Activated naive CD4-positive, alpha-beta T cell treated with anti-CD3 and anti-CD28 coated beads for 36 hours (primary cell): ENCODE measurements at regions not wholly inside any gene's neighbourhood (a gene's known extent, or its start where the extent isn't known, plus 50 kb on each side); places are given as distances from the start of the nearest gene placed in this dataset.

Experiments used
- CTCF ChIA-PET: fragments of 350-600 bp; sonication (Branson Sonifier 250); formaldehyde crosslinking; loops from one replicate; lab custom pipeline; 2021; ENCODE audit warnings: antibody characterized with exemption; lab: Charles Lee
- DNase-seq: peaks from one replicate; pipeline ENCODE4 v3.0.0-alpha.2; 2020
- H3K27ac Mint-ChIP-seq: one replicate; pipeline ENCODE4 v1.8.0; 2021; ENCODE audit warnings: mild to moderate bottlenecking, mixed read lengths
- H3K27me3 Mint-ChIP-seq: one replicate; pipeline ENCODE4 v1.8.0; 2021; ENCODE audit warnings: low read depth, mixed read lengths
- H3K36me3 Mint-ChIP-seq: one replicate; pipeline ENCODE4 v1.8.0; 2021; ENCODE audit warnings: low read depth, mixed read lengths
- H3K4me1 Mint-ChIP-seq: one replicate; pipeline ENCODE4 v1.8.0; 2021; ENCODE audit warnings: low read depth, mixed read lengths
- H3K4me3 Mint-ChIP-seq: one replicate; pipeline ENCODE4 v1.8.0; 2021; ENCODE audit warnings: mild to moderate bottlenecking, moderate library complexity, mixed read lengths
- H3K9me3 Mint-ChIP-seq: one replicate; pipeline ENCODE4 v1.8.0; 2021; ENCODE audit warnings: mixed read lengths
- intact Hi-C: fragments of 100-400 bp; cut with micrococcal nuclease; formaldehyde crosslinking; loops from one replicate; pipeline ENCODE4 v1.15.1; 2023

GRCh38 chr13:62040806-62041205 lies 625.2 kb upstream of the PCDH20 start:
- intact Hi-C loops, result no loop called here
- no peak for DNase-seq
- CTCF ChIA-PET, result no interaction called here
- Mint-ChIP-seq H3K27me3 (no peaks in the 10 kb centered on the region), H3K9me3 (peaks cover 2% of the 10 kb centered on the region), H3K36me3 (no peaks in the 10 kb centered on the region), H3K4me1 (no peaks in the 10 kb centered on the region), H3K27ac (no peak overlapping the region), H3K4me3 (no peak overlapping the region)

GRCh38 chr13:62040078-62040477 lies 624.4 kb upstream of the PCDH20 start:
- no peaks in the 10 kb centered on the region for H3K27me3 Mint-ChIP-seq
- peaks cover 2% of the 10 kb centered on the region for H3K9me3 Mint-ChIP-seq
- H3K36me3 Mint-ChIP-seq, result no peaks in the 10 kb centered on the region
- no peaks in the 10 kb centered on the region for H3K4me1 Mint-ChIP-seq
- intact Hi-C loops, result no loop called here
- CTCF ChIA-PET, result no interaction called here
- no peak overlapping the region for H3K4me3 Mint-ChIP-seq
- DNase-seq, result no peak
- H3K27ac Mint-ChIP-seq, result no peak overlapping the region

- DNase-seq, result no peak
- CTCF ChIA-PET, result no interaction called here
- H3K36me3 Mint-ChIP-seq, result no peaks in the 10 kb centered on the region
- no peak overlapping the region for H3K27ac Mint-ChIP-seq
- intact Hi-C loops, result no loop called here
- H3K4me3 Mint-ChIP-seq, result no peak overlapping the region
- peaks cover 2% of the 10 kb centered on the region for H3K9me3 Mint-ChIP-seq
- H3K4me1 Mint-ChIP-seq, result no peaks in the 10 kb centered on the region
- no peaks in the 10 kb centered on the region for H3K27me3 Mint-ChIP-seq
Observed at GRCh38 chr13:62038214-62038613, 622.6 kb upstream of the PCDH20 start.

GRCh38 chr13:62035981-62036380 lies 620.3 kb upstream of the PCDH20 start:
- Mint-ChIP-seq H3K27me3 (no peaks in the 10 kb centered on the region), H3K9me3 (peaks cover 5% of the 10 kb centered on the region), H3K4me1 (no peaks in the 10 kb centered on the region), H3K4me3 (no peak overlapping the region), H3K27ac (no peak overlapping the region), H3K36me3 (no peaks in the 10 kb centered on the region)
- DNase-seq, result no peak
- CTCF ChIA-PET, result no interaction called here
- intact Hi-C loops, result no loop called here

GRCh38 chr13:62033934-62034333 lies 618.3 kb upstream of the PCDH20 start:
- H3K27ac Mint-ChIP-seq, result no peak overlapping the region
- peaks cover 3% of the 10 kb centered on the region for H3K9me3 Mint-ChIP-seq
- CTCF ChIA-PET, result no interaction called here
- no peaks in the 10 kb centered on the region for H3K4me1 Mint-ChIP-seq
- DNase-seq, result no peak
- no peaks in the 10 kb centered on the region for H3K36me3 Mint-ChIP-seq
- no peaks in the 10 kb centered on the region for H3K27me3 Mint-ChIP-seq
- H3K4me3 Mint-ChIP-seq, result no peak overlapping the region
- intact Hi-C loops, result no loop called here

GRCh38 chr13:62022369-62022768 lies 606.7 kb upstream of the PCDH20 start:
- Mint-ChIP-seq H3K9me3 (no peaks in the 10 kb centered on the region), H3K4me3 (no peak overlapping the region), H3K27ac (no peak overlapping the region), H3K27me3 (no peaks in the 10 kb centered on the region), H3K36me3 (no peaks in the 10 kb centered on the region), H3K4me1 (no peaks in the 10 kb centered on the region)
- DNase-seq, result no peak
- intact Hi-C loops, result no loop called here
- CTCF ChIA-PET, result interaction anchor here (0.7 kb wide), 1 partner anchor 881 kb away, joined by 3 read pairs; no protein-coding TSS in a partner anchor

- CTCF ChIA-PET, result no interaction called here
- DNase-seq, result no peak
- intact Hi-C loops, result no loop called here
Observed at GRCh38 chr13:62019858-62020257, 604.2 kb upstream of the PCDH20 start.

GRCh38 chr13:62014299-62014698 lies 598.6 kb upstream of the PCDH20 start:
- H3K27ac Mint-ChIP-seq, result no peak overlapping the region
- intact Hi-C loops, result no loop called here
- no peaks in the 10 kb centered on the region for H3K27me3 Mint-ChIP-seq
- no peak for DNase-seq
- no peak overlapping the region for H3K4me3 Mint-ChIP-seq
- no peaks in the 10 kb centered on the region for H3K4me1 Mint-ChIP-seq
- no peaks in the 10 kb centered on the region for H3K9me3 Mint-ChIP-seq
- no peaks in the 10 kb centered on the region for H3K36me3 Mint-ChIP-seq
- CTCF ChIA-PET, result no interaction called here

More at GRCh38 chr13:62019858-62020257, 604.2 kb upstream of the PCDH20 start:
- H3K36me3 Mint-ChIP-seq, result no peaks in the 10 kb centered on the region
- no peak overlapping the region for H3K4me3 Mint-ChIP-seq
- no peaks in the 10 kb centered on the region for H3K27me3 Mint-ChIP-seq
- no peaks in the 10 kb centered on the region for H3K4me1 Mint-ChIP-seq
- no peak overlapping the region for H3K27ac Mint-ChIP-seq
- H3K9me3 Mint-ChIP-seq, result no peaks in the 10 kb centered on the region

GRCh38 chr13:62003452-62003851 lies 587.8 kb upstream of the PCDH20 start:
- CTCF ChIA-PET, result no interaction called here
- intact Hi-C loops, result no loop called here

GRCh38 chr13:61994174-61994573 lies 578.5 kb upstream of the PCDH20 start:
- DNase-seq, result no peak

More at GRCh38 chr13:62003452-62003851, 587.8 kb upstream of the PCDH20 start:
- DNase-seq, result no peak
- Mint-ChIP-seq H3K9me3 (peaks cover 2% of the 10 kb centered on the region), H3K27ac (no peak overlapping the region), H3K36me3 (no peaks in the 10 kb centered on the region), H3K4me3 (no peak overlapping the region), H3K4me1 (no peaks in the 10 kb centered on the region), H3K27me3 (no peaks in the 10 kb centered on the region)

GRCh38 chr13:61989978-61990377 lies 574.3 kb upstream of the PCDH20 start:
- Mint-ChIP-seq H3K4me1 (no peaks in the 10 kb centered on the region), H3K27ac (no peak overlapping the region), H3K27me3 (no peaks in the 10 kb centered on the region), H3K4me3 (no peak overlapping the region), H3K36me3 (no peaks in the 10 kb centered on the region), H3K9me3 (peaks cover 6% of the 10 kb centered on the region)
- CTCF ChIA-PET, result no interaction called here
- intact Hi-C loops, result no loop called here
- no peak for DNase-seq

More at GRCh38 chr13:61994174-61994573, 578.5 kb upstream of the PCDH20 start:
- intact Hi-C loops, result no loop called here
- no peaks in the 10 kb centered on the region for H3K36me3 Mint-ChIP-seq
- H3K4me1 Mint-ChIP-seq, result no peaks in the 10 kb centered on the region
- peaks cover 8% of the 10 kb centered on the region for H3K9me3 Mint-ChIP-seq
- no peak overlapping the region for H3K27ac Mint-ChIP-seq
- no peaks in the 10 kb centered on the region for H3K27me3 Mint-ChIP-seq
- H3K4me3 Mint-ChIP-seq, result no peak overlapping the region
- CTCF ChIA-PET, result no interaction called here

- Mint-ChIP-seq H3K9me3 (peaks cover 3% of the 10 kb centered on the region), H3K36me3 (no peaks in the 10 kb centered on the region), H3K27ac (no peak overlapping the region), H3K4me1 (no peaks in the 10 kb centered on the region), H3K27me3 (no peaks in the 10 kb centered on the region), H3K4me3 (no peak overlapping the region)
- DNase-seq, result no peak
- CTCF ChIA-PET, result no interaction called here
- intact Hi-C loops, result no loop called here
Observed at GRCh38 chr13:61988810-61989209, 573.2 kb upstream of the PCDH20 start.

GRCh38 chr13:61975001-61975400 lies 559.4 kb upstream of the PCDH20 start:
- Mint-ChIP-seq H3K9me3 (peaks cover 4% of the 10 kb centered on the region), H3K27ac (no peak overlapping the region), H3K27me3 (no peaks in the 10 kb centered on the region), H3K4me3 (no peak overlapping the region), H3K4me1 (no peaks in the 10 kb centered on the region), H3K36me3 (no peaks in the 10 kb centered on the region)
- DNase-seq, result no peak
- CTCF ChIA-PET, result interaction anchor here (1.0 kb wide), 1 partner anchor 265 kb away, joined by 3 read pairs; no protein-coding TSS in a partner anchor
- intact Hi-C loops, result no loop called here
